Testis (tissue), 2 donors: ENCODE measurements at regions not wholly inside any gene's neighbourhood (a gene's known extent, or its start where the extent isn't known, plus 50 kb on each side); places are given as distances from the start of the nearest gene placed in this dataset.

Source experiments
- DNase-seq: peaks from one replicate; pipeline ENCODE4 v3.0.0-alpha.2; 2019
- H3K27ac ChIP-seq, 2 donors: fragments of 200-600 bp; sonication (generic); one replicate each; pipeline ENCODE4 v1.5.1; 2019
- H3K27me3 ChIP-seq: fragments of 200-600 bp; sonication (generic); one replicate; pipeline ENCODE4 v1.5.1; 2019
- H3K36me3 ChIP-seq: fragments of 200-600 bp; sonication (generic); one replicate; pipeline ENCODE4 v1.5.1; 2017; ENCODE audit warnings: low read depth; ENCODE audit errors: missing control alignments
- H3K4me1 ChIP-seq: fragments of 200-600 bp; sonication (generic); one replicate; pipeline ENCODE4 v1.5.1; 2019
- H3K4me3 ChIP-seq, 2 donors: fragments of 200-600 bp; sonication (generic); one replicate each; pipeline ENCODE4 v1.5.1; 2017 to 2019
- H3K9me3 ChIP-seq: fragments of 200-600 bp; sonication (generic); one replicate; pipeline ENCODE4 v1.5.1; 2017
- POLR2A ChIP-seq: fragments of 450-650 bp; IDR thresholded peaks from one replicate; pipeline ENCODE4 v1.6.1; 2017; ENCODE audit warnings: antibody characterized with exemption, mild to moderate bottlenecking, moderate library complexity
- WGBS, 2 donors: methylation state at CpG; one replicate each; pipeline ENCODE4 v1.1.5; 2018; 5-methylcytosine and 5-hydroxymethylcytosine counted together
- intact Hi-C: fragments of 100-400 bp; cut with DNase I; formaldehyde crosslinking; loops from one replicate; pipeline ENCODE4 v1.15.1; 2023; ENCODE audit warnings: low total_unique reads
- TF ChIP-seq, protein P1 (sequence below), 3 experiments: fragments of 450-650 bp in 2 of 3; fragments of 200-600 bp in 1 of 3; sonication (generic) in 1 of 3; IDR thresholded peaks; one replicate each; pipeline ENCODE4 v1.5.1; 2016 to 2019; ENCODE audit warnings: antibody characterized with exemption in 3 of 3, mild to moderate bottlenecking in 2 of 3, moderate library complexity in 1 of 3

DNA sequence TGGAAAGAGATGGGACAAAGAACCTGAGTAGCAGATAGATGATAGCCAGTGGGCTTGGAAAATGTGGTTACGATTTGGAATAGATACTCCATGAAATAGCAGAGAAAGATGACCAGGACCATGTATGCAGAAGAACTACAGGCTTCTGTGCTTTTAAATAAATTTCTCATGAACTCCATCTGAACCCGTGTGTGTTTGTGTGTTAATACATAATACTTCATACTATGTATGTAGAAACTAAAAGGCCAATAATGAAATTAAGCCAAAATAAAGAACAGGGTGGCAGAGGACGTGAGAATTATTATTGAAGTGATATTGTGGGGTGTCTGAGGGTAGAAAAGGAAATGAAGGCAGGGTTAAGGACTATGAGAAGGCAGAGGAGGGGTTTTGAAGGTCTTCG, 385.1 kb upstream of the RPS23 start:
- no peaks in the 10 kb centered on the region for H3K27me3 ChIP-seq
- intact Hi-C loops, result no loop called here
- H3K4me1 ChIP-seq, result peaks cover 7% of the 10 kb centered on the region
- no peak for TF ChIP-seq POLR2A
- TF ChIP-seq, protein P1, sequence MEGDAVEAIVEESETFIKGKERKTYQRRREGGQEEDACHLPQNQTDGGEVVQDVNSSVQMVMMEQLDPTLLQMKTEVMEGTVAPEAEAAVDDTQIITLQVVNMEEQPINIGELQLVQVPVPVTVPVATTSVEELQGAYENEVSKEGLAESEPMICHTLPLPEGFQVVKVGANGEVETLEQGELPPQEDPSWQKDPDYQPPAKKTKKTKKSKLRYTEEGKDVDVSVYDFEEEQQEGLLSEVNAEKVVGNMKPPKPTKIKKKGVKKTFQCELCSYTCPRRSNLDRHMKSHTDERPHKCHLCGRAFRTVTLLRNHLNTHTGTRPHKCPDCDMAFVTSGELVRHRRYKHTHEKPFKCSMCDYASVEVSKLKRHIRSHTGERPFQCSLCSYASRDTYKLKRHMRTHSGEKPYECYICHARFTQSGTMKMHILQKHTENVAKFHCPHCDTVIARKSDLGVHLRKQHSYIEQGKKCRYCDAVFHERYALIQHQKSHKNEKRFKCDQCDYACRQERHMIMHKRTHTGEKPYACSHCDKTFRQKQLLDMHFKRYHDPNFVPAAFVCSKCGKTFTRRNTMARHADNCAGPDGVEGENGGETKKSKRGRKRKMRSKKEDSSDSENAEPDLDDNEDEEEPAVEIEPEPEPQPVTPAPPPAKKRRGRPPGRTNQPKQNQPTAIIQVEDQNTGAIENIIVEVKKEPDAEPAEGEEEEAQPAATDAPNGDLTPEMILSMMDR (IDR thresholded peaks at IDR 0.05), result no peak
- 78 to 92% methylated on average over 4 of the region's 4 CpGs for WGBS, 2 donors
- H3K9me3 ChIP-seq, result no peaks in the 10 kb centered on the region
- H3K36me3 ChIP-seq, result no peaks in the 10 kb centered on the region
- no peak for DNase-seq
- no peak overlapping the region for H3K27ac ChIP-seq
- no peak overlapping the region for H3K4me3 ChIP-seq

DNA sequence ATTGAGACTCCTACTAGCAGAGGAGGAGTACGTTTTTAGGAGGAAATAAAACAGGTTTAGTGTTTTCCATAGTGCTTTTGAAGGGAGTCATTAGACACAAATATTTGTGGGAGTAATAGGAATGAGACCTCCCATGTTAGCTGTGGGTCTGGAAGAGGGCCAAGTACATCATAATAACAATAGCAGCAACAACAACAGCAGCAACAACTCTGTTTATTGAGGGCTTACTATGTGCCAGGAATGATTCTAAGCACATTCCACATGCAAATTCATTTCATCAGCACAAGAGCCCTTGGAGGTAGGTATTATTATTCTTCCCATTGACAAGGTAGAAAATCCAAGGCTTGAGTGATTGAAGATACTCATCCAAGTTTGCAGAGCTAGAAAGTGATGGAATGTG, 384.2 kb upstream of the RPS23 start:
- Histone ChIP-seq H3K27me3 (no peaks in the 10 kb centered on the region), H3K4me1 (peaks cover 7% of the 10 kb centered on the region), H3K36me3 (no peaks in the 10 kb centered on the region), H3K4me3 (no peak overlapping the region), H3K9me3 (no peaks in the 10 kb centered on the region), H3K27ac (no peak overlapping the region)
- WGBS, 2 donors, result 33 to 35% methylated on average over 1 of the region's 1 CpG
- no peak for DNase-seq
- TF ChIP-seq POLR2A, result no peak
- TF ChIP-seq, protein P1 (IDR thresholded peaks at IDR 0.05), result no peak
- intact Hi-C loops, result no loop called here

DNA sequence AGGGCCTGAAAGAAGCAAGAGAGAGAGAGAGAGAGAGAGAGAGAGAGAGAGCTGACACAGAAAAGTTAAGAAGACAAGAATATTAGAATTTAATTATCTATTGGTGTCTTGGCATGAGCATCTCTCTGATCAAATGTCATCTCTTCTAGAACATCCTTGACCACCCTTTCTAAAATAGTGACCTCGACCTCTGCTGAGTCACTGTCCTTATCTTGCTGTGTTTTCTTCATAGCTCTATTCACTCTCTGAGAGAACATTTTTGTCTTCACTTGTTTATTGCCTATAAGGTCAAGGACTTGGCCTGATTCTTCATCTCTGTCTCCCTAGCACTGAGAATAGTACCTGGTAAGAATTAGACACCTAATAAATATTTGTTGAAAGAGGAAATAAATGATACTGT, 383.8 kb upstream of the RPS23 start:
- Histone ChIP-seq H3K36me3 (no peaks in the 10 kb centered on the region), H3K9me3 (no peaks in the 10 kb centered on the region), H3K4me3 (no peak overlapping the region), H3K27me3 (no peaks in the 10 kb centered on the region), H3K27ac (no peak overlapping the region), H3K4me1 (peaks cover 7% of the 10 kb centered on the region)
- intact Hi-C loops, result no loop called here
- WGBS, 2 donors, result 50 to 60% methylated on average over 1 of the region's 1 CpG
- no peak for DNase-seq
- TF ChIP-seq, protein P1 (IDR thresholded peaks at IDR 0.05), result no peak
- TF ChIP-seq POLR2A, result no peak

DNA sequence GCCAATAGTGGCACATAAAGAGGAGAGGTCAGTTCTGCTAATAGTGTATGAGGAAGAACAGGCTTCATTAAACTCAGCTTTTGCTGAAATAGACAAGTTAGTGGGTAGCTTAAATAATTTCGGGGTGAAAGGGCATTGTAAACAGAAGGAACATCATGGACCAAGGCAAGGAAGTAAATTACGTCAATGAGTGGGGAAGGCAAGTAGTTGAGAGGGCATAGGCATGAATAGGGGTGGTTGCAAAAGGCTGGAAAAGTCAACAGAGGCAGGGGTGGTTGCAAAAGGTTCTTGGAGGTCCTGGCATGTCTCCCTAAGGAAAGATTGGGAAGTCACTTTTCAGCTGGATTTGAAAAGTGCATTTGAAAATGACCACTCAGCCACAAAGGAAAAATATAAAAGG, 383.3 kb upstream of the RPS23 start:
- H3K4me1 ChIP-seq, result peaks cover 7% of the 10 kb centered on the region
- TF ChIP-seq, protein P1 (IDR thresholded peaks at IDR 0.05), result no peak
- TF ChIP-seq POLR2A, result no peak
- H3K4me3 ChIP-seq, result no peak overlapping the region
- DNase-seq, result no peak
- no peaks in the 10 kb centered on the region for H3K27me3 ChIP-seq
- intact Hi-C loops, result no loop called here
- no peak overlapping the region for H3K27ac ChIP-seq
- no peaks in the 10 kb centered on the region for H3K9me3 ChIP-seq
- WGBS, 2 donors, result 69 to 74% methylated on average over 2 of the region's 2 CpGs
- no peaks in the 10 kb centered on the region for H3K36me3 ChIP-seq

DNA sequence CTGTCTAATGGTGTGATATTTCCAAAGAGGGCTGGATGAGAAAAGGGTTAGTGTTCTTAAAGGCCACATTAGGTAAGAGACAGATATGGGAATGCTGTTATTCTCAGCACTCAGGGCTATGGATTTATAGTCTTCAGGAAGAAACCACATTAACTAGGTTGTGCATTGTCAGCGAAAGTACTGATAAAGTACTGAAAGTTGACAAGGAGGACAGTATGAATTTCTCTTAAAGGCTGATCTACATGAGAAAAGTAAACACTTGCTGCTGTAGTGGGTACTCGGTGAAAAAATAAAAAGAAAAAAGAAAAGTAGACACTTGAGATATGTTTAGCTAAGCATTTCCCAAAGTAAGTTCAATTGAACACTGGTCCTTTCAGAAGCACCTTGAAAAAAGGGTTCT, 381.0 kb upstream of the RPS23 start:
- H3K4me1 ChIP-seq, result peaks cover 7% of the 10 kb centered on the region
- TF ChIP-seq, protein P1 (IDR thresholded peaks at IDR 0.05), result no peak
- TF ChIP-seq POLR2A, result no peak
- intact Hi-C loops, result no loop called here
- no peaks in the 10 kb centered on the region for H3K36me3 ChIP-seq
- H3K9me3 ChIP-seq, result no peaks in the 10 kb centered on the region
- WGBS, 2 donors, result 86 to 87% methylated on average over 2 of the region's 2 CpGs
- DNase-seq, result no peak
- H3K27ac ChIP-seq, result no peak overlapping the region
- no peaks in the 10 kb centered on the region for H3K27me3 ChIP-seq
- no peak overlapping the region for H3K4me3 ChIP-seq
